Mucosa of rectum (tissue), 2 donors: ENCODE measurements at regions not wholly inside any gene's neighbourhood (a gene's known extent, or its start where the extent isn't known, plus 50 kb on each side); places are given as distances from the start of the nearest gene placed in this dataset.

Source experiments
- H3K27ac ChIP-seq, 2 donors: one replicate each; pipeline ENCODE4 v1.7.0; 2013; ENCODE audit warnings: inconsistent platforms in 2 of 2, low read depth in 2 of 2, low read length in 2 of 2
- H3K27me3 ChIP-seq, 2 donors: one replicate each; pipeline ENCODE4 v1.7.0; 2013; ENCODE audit warnings: low read length in 2 of 2; ENCODE audit not compliant: control insufficient read depth in 2 of 2, insufficient read depth in 2 of 2
- H3K36me3 ChIP-seq, 2 donors: one replicate each; pipeline ENCODE4 v1.7.0; 2013; ENCODE audit warnings: low read length in 2 of 2; ENCODE audit not compliant: control insufficient read depth in 2 of 2, insufficient read depth in 2 of 2
- H3K4me1 ChIP-seq, 2 donors: one replicate each; pipeline ENCODE4 v1.7.0; 2013; ENCODE audit warnings: low read length in 2 of 2, mild to moderate bottlenecking in 1 of 2; ENCODE audit not compliant: control insufficient read depth in 2 of 2, insufficient read depth in 2 of 2
- H3K4me3 ChIP-seq, 2 donors: one replicate each; pipeline ENCODE4 v1.7.0; 2013; ENCODE audit warnings: low read length in 2 of 2
- H3K9ac ChIP-seq, 2 donors: one replicate each; pipeline ENCODE4 v1.7.0; 2013; ENCODE audit warnings: low read length in 2 of 2, low read depth in 1 of 2, mild to moderate bottlenecking in 1 of 2
- H3K9me3 ChIP-seq, 2 donors: one replicate each; pipeline ENCODE4 v1.7.0; 2013; ENCODE audit warnings: low read length in 2 of 2; ENCODE audit not compliant: control insufficient read depth in 2 of 2
- donor health status: healthy.
- donor health status: Normal muscosa, but diverticular disease.

DNA sequence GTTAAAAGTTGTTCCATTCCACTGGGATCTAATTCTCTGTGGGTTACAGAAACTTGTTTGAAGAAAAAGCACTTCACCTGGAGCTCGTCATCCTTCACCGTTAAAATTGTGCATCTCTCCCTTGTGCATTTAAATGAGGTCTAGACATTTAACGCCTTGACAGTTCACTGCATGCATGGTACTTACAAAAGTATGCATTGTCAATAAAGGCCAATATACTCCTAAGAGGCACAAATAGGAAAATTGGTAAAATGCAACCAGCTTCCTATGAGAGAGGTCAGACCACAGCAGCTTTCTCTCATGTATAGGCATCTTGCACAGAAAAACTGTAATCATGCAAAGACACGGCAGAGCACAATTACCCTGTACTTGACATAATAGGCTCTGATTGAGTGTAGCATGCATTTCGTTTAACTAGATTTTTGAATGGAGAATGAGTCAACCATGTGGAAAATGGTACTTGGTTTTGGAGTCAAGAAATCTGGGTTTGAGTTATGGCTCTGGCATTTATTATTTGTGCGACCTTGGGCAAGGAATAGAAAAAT is 378.5 kb downstream of the RFPL4B start:
- H3K27ac ChIP-seq: no peak overlapping the region
- H3K9ac ChIP-seq: no peak overlapping the region
- no peaks in the 10 kb centered on the region for H3K9me3 ChIP-seq
- H3K27me3 ChIP-seq: no peaks in the 10 kb centered on the region
- H3K36me3 ChIP-seq: no peaks in the 10 kb centered on the region
- H3K4me1 ChIP-seq: no peaks in the 10 kb centered on the region
- H3K4me3 ChIP-seq: no peak overlapping the region

DNA sequence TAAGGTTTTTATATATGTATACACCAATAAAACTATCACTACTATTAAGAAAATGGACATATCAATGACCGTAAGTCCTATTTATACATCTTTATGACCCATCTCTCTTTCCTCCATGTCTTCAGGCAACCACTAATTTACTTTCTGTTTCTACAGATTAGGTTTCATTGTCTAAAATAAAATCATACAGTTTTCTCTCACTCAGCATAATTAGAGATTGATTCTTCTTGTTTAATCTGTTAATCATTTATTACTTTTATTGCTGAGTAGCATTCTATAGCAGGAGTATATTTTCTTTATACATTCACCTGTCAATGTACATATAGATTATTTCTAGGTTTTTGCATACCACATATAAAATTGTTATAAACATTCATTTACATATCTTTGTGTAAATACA is 388.0 kb downstream of the RFPL4B start:
- H3K36me3 ChIP-seq: no peaks in the 10 kb centered on the region
- H3K9ac ChIP-seq: no peak overlapping the region
- no peaks in the 10 kb centered on the region for H3K27me3 ChIP-seq
- H3K27ac ChIP-seq: no peak overlapping the region
- H3K9me3 ChIP-seq: no peaks in the 10 kb centered on the region
- no peaks in the 10 kb centered on the region for H3K4me1 ChIP-seq
- no peak overlapping the region for H3K4me3 ChIP-seq

DNA sequence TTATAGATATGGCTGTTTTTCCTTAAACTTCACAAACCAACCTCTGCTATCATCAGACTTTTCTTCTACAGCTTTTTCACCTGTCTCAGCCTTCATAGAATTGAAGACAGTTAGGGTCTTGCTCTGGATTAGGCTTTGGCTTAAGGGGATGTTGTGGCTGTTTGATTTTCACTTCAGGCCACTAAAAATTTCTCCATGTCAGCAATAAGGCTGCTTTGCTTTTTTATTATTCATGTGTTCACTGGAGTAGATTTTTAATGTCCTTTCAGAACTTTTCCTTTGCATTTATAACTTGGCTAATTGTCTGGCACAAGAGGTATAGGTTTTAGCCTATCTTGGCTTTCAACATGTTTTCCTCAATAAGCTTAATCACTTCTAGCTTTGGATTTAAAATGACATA is 392.6 kb downstream of the RFPL4B start:
- no peaks in the 10 kb centered on the region for H3K4me1 ChIP-seq
- no peaks in the 10 kb centered on the region for H3K9me3 ChIP-seq

DNA sequence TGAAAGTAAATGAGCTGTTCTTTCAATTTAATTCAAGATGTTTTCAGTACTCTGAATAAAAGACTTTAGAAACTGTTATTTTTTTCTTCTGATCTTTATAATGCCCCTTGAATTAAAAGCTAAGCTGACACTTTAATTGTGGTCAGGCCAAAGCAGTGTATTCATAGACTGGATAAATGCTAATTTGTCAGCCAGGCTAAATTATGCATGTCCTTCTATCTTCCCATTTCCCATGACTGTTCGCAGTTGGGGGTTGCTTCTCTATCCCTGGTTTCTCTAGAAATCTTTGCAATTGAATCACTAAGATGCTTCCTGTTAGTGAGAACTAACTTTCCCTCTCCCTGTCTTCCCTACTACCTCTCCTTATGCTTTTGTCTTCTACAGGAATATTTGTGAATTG is 396.2 kb downstream of the RFPL4B start:
- H3K4me1 ChIP-seq: no peaks in the 10 kb centered on the region
- no peak overlapping the region for H3K4me3 ChIP-seq

More for the DNA sequence above, 392.6 kb downstream of the RFPL4B start:
- no peak overlapping the region for H3K4me3 ChIP-seq
- no peak overlapping the region for H3K27ac ChIP-seq
- H3K36me3 ChIP-seq: no peaks in the 10 kb centered on the region
- H3K9ac ChIP-seq: no peak overlapping the region
- H3K27me3 ChIP-seq: no peaks in the 10 kb centered on the region

DNA sequence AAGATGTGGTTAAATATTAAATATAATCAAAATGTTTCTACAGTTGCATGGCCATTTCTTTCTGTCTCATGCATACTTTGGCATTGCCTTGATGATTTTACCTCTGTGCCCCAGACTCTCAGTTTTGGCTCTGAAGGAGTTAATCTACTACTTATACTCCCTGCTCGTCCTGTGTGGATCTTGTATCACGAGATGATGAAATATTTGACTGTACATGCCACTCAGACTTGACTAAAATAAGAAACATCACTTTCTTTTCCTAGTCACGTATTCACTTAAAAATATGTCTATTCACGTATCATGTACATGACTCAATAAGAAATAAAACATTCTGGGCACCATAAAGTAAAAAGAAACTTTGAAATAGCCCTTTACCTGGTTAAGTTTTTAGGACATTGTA is 397.7 kb downstream of the RFPL4B start:
- Histone ChIP-seq H3K4me1 (no peaks in the 10 kb centered on the region), H3K36me3 (no peaks in the 10 kb centered on the region), H3K27ac (no peak overlapping the region), H3K9me3 (no peaks in the 10 kb centered on the region), H3K27me3 (no peaks in the 10 kb centered on the region), H3K4me3 (no peak overlapping the region), H3K9ac (no peak overlapping the region)

More for the DNA sequence above, 396.2 kb downstream of the RFPL4B start:
- Histone ChIP-seq H3K36me3 (no peaks in the 10 kb centered on the region), H3K9ac (no peak overlapping the region), H3K27ac (no peak overlapping the region), H3K9me3 (no peaks in the 10 kb centered on the region), H3K27me3 (no peaks in the 10 kb centered on the region)

DNA sequence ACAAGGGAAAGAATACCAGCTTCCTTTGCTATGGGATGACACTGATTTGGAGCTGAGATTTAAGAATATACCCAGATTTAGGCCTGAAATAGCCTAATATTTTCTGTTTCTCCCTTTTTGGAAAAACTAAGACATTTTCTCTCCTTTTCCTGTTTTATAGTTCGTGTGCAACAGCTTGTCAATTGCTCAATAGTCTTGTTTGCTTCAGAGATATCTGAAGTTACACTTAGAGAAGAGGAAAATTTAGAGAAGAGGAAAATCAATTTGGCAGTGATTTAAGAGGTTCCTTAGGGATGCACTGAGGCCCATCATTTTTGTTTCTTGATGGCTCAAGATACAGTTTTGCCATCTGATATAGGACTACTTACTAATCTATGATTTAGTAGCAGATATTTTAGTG is 398.6 kb downstream of the RFPL4B start:
- Histone ChIP-seq H3K36me3 (no peaks in the 10 kb centered on the region), H3K27me3 (no peaks in the 10 kb centered on the region), H3K4me3 (no peak overlapping the region), H3K9me3 (no peaks in the 10 kb centered on the region), H3K9ac (no peak overlapping the region), H3K4me1 (no peaks in the 10 kb centered on the region), H3K27ac (no peak overlapping the region)

DNA sequence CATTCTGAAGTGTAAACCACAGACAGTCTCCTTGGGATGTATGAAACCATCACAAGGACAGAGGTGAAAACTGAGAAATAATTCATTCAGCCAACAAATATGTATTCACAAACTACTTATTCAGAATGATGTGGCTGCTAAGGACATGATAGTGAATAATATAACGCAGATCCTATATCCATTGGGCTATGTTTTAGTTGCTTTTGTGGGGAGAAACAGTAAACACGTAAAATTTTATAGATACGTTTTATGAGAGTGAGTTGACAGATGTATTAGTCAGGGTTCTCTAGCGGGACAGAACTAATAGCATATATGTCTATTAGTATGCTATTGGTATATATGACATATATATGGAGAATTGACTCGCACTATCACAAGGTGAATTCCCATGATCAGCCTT is 402.5 kb downstream of the RFPL4B start:
- Histone ChIP-seq H3K4me3 (no peak overlapping the region), H3K4me1 (no peaks in the 10 kb centered on the region), H3K27me3 (no peaks in the 10 kb centered on the region), H3K36me3 (no peaks in the 10 kb centered on the region), H3K9ac (no peak overlapping the region), H3K9me3 (no peaks in the 10 kb centered on the region), H3K27ac (no peak overlapping the region)

DNA sequence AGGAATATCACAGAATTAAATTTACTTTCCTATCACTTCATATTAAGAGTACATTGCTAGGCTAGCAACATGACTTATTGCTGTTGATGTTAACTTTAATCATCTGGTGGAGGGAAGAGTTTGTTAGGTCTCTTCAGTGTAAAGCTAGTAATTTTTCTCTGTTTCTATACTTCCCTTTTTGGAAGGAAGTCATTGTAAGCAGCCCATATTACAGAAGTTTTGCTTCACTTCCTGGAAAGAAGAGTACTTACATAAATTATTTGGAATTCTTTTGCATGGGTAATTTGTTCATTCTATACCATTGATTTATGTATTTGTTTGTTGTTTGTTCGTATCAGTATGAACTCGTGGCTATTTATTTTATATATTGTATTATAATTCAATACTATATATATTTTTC is 405.2 kb downstream of the RFPL4B start:
- Histone ChIP-seq H3K9ac (no peak overlapping the region), H3K27ac (no peak overlapping the region)

DNA sequence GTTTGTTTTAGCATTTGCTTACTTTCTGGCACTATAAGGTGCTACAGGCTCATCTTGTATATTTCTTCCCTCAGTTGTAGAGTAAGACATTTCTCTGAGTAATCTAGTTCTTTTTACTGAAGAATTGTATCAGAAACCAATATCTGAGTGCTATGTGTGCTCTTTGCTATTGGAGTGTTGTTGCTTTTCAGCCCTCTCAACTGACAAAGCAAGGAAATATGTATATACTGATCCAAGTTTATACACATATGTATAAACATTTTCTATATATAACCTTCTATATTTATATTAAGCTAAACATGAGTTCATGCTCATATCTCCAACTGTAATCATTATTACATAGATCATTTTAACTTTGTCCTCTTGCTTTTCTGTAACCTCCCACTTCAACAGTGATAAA is 405.7 kb downstream of the RFPL4B start:
- no peak overlapping the region for H3K27ac ChIP-seq
- no peak overlapping the region for H3K9ac ChIP-seq
- no peaks in the 10 kb centered on the region for H3K4me1 ChIP-seq
- no peak overlapping the region for H3K4me3 ChIP-seq
- H3K27me3 ChIP-seq: no peaks in the 10 kb centered on the region
- no peaks in the 10 kb centered on the region for H3K9me3 ChIP-seq
- no peaks in the 10 kb centered on the region for H3K36me3 ChIP-seq

More for the DNA sequence above, 405.2 kb downstream of the RFPL4B start:
- Histone ChIP-seq H3K27me3 (no peaks in the 10 kb centered on the region), H3K36me3 (no peaks in the 10 kb centered on the region), H3K4me3 (no peak overlapping the region), H3K4me1 (no peaks in the 10 kb centered on the region), H3K9me3 (no peaks in the 10 kb centered on the region)

DNA sequence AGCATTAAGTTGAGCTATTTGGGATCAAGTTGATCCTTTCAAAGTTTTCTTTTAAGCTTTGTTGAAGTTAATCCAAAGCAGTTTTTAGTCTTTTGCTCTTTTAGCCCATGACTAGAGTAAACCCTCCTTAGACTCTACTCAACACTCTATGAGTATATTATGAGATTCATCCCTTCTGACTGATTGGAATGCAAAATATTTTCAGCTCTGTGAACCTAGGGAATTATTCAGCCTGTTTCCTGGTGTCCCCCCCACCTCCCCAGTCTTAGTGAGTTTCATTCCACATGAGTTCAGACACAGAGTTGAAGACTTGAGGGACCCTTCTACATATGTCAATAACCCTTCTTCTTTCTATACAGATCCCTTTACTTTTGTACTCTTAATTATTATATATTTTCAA is 413.7 kb downstream of the RFPL4B start:
- H3K4me1 ChIP-seq: no peaks in the 10 kb centered on the region
- no peak overlapping the region for H3K4me3 ChIP-seq
- no peaks in the 10 kb centered on the region for H3K27me3 ChIP-seq
- no peaks in the 10 kb centered on the region for H3K9me3 ChIP-seq
- H3K36me3 ChIP-seq: no peaks in the 10 kb centered on the region
- no peak overlapping the region for H3K27ac ChIP-seq
- H3K9ac ChIP-seq: no peak overlapping the region

DNA sequence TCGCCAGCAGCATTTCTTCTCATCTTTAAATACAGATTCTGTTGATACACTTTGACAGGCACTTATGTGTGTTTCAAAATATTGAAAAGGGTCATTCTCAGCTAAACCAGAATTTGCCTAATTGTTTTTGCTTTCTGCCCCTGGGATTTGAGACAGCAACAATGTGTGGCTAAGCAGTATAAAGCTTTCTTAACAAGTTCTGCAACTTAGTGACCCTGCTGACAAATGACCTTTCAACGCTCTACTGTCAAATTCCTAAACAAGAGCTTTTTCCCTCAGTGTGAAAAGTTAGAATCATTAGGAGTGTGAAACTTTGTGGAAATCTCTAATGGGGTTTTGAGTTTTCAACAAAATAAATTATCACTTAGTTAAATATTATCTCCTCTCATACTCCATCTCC is 414.6 kb downstream of the RFPL4B start:
- H3K27me3 ChIP-seq: no peaks in the 10 kb centered on the region
- no peaks in the 10 kb centered on the region for H3K4me1 ChIP-seq
- H3K4me3 ChIP-seq: no peak overlapping the region
- no peaks in the 10 kb centered on the region for H3K36me3 ChIP-seq
- H3K27ac ChIP-seq: no peak overlapping the region
- H3K9me3 ChIP-seq: no peaks in the 10 kb centered on the region
- H3K9ac ChIP-seq: no peak overlapping the region
